GM21367 (cell line): ENCODE measurements at regions not wholly inside any gene's neighbourhood (a gene's known extent, or its start where the extent isn't known, plus 50 kb on each side); places are given as distances from the start of the nearest gene placed in this dataset.

Source experiments
- ATAC-seq: cut with Tn5 transposase; IDR thresholded peaks from one replicate; pipeline ENCODE4 v1.9.1; 2021; ENCODE audit not compliant: unreplicated experiment

DNA sequence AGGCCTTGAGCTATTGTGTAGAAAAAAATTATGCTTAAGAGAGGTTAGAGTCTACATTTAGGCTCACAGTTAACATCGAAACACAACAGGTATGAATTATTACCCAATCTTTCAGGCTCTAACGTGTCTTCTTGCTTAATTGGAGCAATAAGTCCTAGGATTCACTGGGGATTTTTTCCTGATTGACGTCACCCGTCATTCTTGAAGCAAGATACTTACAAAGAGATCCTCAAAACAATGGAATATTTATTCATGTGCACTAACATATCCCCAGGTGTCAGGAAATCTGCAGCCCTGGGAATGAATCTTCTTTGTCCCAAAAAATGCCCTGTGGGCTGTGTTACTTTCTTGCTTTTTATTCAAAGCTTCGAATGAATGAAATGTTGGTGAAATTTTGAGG, 413.5 kb downstream of the NFIB start:
- no peak for ATAC-seq

DNA sequence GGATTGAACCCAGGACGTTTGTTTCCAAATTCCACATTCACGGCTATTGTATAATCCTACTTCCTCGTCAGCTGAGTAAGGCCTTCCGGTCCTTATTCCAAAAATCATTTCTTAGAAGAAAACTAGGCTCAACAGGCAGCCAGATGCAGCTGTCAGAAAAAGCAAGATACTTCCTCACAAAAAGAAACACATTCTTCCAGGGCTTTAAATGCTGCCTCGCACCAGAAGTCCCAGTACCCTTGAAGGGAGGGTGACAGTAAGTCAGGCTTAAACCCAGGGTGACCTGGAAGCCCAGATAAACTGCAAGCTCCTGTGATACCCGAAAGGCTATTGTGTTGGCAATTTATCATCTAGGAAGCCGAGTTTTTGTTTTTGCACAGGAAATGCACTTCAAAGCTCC, 414.0 kb downstream of the NFIB start:
- no peak for ATAC-seq

DNA sequence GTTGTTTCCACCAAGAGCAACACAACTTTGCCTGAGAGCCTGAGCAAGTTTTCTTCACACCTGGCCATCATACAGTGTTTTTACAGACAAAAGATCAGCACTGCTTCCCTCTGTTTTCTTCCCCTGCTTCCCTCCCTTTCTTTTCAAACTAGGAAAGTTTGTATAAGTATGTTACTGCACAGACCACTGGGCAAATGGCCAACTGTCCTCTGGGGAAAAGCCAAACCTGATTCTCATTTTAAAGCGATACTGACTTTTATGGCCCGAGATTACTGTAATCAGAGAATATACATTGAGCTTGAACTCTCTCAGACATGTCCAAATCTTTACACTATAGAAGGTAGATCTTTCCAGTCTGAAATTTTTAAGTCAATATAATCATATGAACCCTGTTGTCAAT, 415.0 kb downstream of the NFIB start:
- no peak for ATAC-seq

DNA sequence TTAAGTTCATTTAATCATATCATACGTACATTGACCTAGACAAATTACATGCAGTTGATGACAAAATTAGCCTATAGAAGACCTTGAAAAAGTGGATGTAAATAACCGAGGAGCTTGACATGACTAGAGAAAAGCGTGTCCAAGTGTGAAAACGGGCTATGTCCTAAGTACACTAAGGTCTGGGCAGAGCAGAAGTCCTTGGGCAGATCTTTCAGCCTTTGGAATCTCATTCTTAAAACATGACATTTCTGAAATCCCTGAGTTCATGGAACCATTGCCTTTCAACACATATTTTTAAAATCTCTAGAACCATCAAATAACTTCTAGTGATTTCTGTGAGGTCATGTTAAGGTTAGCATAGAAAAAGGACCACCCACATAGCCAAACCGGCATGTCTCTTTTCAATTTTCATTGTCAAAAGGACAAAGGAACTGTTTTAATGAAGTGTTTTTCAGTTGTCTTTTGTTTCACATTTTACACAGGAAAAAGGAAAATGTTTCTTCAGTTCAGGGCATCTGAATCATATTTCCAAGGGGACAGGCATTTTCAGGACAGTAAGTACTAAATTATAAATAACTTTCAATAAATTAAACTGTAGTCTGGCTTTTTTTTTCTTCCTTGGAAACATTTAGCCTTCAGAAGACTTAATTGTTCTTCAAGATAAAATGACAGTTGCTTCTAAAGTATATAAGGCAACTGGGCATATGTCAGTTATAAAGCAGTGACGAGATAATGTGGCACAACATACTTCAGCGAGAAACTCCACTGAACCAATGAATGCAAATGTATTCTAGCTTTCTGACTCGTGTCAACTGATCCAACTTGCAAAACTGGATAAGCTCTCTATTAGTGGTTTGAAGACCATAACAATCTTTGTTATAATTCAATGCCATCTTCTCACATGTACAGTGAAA, 416.8 kb downstream of the NFIB start:
- no peak for ATAC-seq

DNA sequence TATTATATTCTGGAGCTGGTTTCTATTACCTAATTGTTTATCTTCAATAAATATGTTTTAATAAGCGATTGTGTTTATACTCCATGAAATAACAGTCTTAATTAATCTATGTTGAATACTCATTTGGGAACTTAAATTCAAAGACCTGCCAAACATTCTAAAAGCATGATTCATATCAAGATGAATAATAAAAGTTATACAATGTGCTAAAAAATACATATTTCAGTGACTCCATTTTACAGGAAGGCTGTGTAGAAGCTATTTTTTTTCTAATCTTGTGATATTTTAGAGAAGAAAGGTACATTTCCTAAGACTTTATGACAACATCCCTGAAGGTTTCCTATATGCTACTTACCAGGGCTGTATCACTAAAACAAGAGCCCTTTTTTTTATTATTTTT, 417.9 kb downstream of the NFIB start:
- ATAC-seq, result no peak

DNA sequence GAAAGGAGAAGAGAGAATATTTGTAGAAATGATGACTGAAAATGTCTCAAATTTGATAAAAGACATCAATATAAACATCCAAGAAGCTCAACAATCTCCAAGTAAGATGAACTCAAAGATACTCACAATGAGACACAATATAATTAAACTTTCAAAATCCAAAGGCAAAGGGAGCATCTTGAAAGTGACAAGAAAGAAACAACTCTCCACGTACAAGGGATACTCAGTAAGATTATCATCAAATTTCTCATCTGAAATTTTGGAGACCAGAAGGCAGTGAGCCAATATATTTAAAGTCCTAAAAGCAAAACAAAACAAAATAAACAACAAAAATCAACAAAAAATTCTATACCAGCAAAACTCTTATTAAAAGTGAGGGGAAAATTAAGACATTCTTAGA, 428.7 kb downstream of the NFIB start:
- no peak for ATAC-seq

DNA sequence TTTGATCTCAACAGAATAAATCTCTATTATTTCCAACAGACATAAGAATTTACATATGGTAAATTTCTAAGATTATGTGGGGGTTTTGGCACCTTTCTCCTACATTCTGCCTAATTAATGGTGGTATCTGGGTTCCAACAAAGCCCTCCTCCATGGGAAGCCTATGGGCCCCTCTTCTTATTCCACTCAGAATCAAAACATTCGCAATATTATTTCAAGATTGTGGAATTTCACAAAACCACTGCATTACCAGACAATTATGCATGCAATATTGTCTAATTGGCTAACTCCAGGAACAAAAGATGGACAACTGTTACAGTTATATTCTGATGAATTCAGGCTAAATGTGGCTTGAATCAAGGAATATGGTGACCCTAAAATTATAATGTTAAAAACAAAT, 434.0 kb downstream of the NFIB start:
- no peak for ATAC-seq

DNA sequence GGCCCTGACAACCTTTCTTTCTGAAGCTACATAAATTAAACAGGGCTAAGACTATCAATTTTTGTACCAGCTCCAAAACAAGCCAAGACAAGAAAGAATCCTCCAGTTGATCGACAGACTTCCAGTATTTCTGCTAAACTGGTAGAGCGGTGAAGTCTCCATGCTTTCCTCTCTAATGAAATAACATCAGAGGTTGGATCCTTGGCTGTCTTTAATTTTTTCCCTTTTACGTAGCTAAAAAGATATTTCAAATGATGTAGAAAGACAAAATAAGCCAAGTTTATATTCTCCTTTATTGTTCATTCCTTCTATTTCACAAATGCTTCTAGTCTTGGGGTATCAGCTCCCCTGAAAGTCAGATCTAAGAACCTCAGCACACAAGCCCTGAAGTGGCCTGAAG, 434.9 kb downstream of the NFIB start:
- ATAC-seq, result no peak

DNA sequence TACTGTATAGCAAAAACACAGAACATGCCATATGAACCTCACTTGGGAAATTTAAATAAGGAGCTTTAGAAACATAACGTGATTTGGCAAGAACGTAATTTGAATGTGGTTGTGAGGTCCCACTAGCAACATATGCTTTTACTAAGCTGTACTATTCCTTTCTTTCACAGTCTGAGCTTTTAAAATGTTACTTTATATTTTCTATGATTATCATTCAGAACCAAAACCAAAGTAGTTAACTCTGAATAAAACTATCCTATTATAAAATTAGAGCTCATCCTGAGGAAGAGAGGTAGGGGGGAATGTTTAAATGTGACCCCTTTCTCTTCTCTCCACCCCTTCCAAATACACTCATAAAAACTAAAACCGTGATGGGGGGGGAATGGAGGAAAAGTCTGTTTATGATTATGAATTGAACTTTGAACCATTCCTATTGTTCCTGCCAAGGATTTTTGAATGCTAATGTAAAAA, 435.7 kb downstream of the NFIB start:
- no peak for ATAC-seq

DNA sequence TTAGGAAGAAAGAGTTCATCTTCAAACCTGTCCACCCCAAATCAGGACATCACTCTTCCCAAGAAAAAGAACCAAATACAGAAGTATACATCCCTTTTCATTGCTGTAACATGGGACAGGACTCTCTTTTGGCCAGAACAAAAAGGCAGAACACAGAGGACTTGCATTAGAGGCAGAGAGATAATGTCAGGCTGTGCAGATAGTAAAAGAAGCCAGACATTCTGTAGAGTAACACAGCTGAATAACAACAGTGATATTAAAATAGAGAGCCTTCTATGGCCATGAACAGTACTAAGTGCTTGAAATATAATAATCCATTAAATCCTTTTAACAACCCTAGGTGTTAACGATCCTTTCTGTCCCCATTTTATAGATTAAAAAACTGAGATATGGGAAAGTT, 437.2 kb downstream of the NFIB start:
- ATAC-seq, result no peak

DNA sequence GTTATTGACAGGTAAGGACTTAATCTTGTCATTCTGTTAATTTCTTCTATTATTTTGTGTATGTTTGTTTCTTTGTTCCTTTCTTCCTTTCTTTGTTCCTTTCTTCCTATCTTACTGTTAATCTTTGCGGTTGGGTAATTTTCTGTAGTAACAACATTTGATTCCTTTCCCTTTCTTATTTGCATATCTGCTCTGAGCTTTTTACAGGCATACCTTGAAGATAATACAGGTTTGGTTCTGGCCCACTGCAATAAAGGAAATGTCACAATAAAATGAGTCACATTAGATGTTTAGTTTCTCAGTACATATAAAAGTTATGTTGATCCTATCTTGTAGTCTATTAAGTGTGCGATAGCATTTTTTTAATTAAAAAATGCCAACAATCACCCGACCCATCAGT, 440.7 kb downstream of the NFIB start:
- no peak for ATAC-seq

DNA sequence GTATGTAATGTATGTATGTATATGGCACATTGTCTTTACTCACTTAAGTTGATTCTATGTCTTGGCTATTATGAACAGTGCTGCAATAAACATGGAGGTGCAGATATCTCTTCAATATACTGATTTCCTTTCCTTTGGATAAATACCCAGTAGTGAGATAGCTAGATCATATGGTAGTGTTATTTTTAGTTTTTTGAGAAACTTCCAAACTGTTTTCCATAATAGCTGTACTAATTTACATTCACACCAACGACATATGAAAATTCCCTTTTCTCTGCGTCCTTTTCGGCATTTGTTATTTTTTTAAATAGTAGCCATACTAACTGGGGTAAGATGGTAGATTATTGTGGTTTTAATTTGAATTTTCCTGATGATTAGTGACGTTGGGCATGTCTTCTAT, 445.6 kb downstream of the NFIB start:
- ATAC-seq, result no peak

DNA sequence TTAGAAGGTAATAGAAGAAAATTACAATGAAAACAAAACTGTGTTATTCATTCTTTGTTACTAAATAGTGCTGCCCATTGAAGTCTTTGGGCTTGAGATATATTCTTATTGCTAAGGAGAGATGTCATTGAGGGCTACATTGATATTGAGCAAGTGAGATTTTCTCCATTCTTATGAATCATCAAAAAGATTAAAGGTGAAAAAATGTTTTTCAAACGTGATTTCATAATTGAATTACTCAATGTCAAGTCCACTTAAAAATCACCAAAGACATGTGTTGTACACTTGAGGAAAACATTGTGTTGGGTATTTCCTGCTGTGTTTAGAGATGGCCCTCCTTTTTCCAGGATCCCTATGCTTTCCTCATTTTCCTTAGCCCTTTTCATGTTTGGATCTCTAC, 448.1 kb downstream of the NFIB start:
- no peak for ATAC-seq

DNA sequence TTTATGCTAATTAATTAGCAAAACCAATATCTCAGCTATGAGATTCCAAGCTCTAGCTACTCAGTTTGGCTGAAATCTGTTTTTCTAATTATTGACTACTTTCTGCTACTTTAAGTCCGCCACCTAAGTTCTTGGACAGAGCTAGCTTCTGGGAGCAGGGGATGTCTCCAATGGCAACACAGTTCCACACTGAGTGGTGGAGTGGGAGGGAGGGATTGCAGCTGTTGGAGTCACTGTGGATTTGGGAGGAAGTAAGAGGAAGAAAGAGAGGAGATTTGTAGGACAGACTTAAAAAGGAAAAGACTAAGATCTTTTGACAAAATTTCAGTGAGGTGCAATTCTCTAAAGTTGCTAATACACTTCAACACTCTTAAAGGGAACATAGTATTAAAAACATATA, 450.8 kb downstream of the NFIB start:
- ATAC-seq, result no peak

DNA sequence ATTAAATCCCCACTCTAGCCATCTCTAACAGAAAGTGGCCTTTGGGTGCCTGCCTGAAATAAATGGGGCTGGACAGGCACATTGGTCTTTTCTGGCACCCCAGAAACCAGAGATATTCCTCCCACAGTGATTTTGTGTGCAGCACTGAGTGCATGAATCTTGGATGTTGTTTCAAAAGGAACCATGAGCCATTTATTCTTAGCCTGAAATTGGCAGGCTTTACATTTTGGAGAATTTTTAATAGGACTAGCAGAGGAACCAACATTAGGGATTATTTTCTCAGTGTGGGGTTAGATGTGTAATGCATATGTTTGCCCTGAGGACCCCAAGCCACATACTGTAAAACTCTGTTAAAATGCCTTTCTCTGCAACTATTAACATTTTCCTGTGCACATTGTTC, 451.3 kb downstream of the NFIB start:
- ATAC-seq, result no peak

DNA sequence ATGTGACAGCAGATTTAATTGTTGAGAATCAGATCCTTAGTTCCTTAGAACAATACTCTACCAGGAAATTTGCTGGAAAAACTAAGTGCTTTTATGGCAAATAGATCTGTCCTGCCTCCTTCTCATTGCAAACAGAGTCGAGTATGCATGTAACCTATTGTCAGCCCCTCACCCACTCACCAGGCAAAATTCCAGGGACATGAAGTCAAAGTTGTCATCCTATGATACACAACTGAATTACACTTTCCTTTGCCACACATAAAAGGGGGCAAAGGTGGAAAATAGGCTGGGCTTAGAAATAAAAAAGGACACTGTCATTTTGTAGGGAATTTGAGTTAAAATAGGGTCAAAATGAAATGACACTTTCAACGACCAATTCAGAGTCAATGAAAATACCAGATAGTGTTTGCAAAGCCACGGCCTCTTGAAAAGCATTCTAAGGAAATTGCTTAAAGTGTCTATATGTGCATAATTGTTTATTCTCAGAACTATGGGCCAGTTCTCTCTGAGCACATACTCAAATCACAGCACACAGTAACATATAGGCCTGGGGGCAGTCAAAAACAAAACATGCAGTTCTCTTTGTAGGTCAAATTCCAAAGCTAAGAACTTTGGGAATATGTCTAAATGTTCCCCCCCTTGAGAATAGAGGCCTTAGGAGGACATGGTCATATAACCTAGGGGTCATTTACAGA, 452.8 kb downstream of the NFIB start:
- ATAC-seq, result no peak

DNA sequence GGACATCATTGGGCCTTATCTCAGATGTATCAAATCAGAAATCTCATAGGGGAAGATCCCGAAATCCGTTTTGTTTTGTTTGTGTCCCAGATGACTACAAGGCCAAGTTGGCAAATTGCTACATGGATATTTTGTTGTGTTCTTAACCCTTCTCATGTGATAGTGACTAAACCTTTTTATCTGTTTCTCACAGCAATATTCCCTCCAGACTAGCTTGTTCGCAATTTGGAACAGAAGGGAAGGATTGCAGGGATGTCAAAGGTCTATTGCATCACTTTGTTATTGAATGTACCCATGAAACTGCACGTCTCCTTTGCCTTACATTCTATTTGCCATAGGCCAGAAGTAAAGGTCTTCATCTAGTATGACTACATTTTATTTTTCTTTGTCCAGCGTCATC, 453.9 kb downstream of the NFIB start:
- ATAC-seq, result no peak

DNA sequence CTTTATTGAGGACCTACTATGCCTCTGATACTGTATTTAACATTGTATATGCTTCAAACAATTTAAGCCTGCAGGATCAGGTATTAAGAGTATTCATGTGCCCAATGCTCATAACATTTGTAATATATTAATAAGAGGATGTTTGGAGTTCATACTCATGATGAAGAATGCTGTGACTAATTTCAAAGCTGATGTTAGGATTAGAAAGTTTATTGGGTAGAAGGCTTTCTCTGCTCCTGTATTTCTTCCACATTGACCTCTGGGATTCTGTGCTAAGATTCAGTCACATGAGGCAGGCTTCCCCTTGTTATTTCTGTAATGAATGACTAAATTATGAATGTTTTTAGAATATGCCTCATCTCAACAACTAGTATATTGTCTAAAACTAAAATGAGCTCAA, 456.4 kb downstream of the NFIB start:
- ATAC-seq, result no peak

DNA sequence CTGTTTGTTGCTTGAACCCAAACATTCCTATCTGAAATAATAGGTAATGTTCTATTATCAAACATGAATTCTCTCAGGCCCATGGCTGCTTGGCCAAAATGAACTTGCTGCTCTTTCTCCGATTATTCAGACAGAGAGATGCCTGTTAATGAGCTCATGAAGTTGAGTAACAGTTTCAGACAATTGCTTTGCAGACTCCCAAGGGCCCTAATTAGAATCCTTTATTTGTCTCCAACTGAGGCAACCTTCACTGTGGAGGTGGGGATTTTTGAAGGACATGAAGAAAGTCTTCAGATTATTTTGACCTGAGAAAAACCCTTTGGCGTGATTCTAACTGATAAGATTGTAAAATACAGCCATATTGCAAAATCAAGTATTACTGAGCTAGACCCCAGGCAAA, 466.7 kb downstream of the NFIB start:
- no peak for ATAC-seq

DNA sequence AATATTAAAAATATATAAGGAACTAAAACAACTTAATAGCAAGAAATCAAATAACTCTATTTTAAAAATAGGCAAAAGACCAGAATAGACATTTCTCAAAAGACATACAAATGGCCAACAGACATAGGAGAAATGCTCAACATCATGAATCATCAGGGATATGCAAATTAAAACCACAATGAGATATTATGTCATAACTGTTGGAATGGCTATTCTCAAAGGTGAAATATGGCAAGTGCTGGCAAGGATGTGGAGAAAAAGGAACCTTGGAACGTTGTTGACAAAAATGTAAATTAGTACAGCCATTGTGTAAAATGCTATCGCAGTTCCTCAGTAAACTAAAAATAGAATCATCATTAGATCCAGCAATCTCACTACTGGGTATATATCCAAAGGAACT, 468.5 kb downstream of the NFIB start:
- ATAC-seq, result no peak

DNA sequence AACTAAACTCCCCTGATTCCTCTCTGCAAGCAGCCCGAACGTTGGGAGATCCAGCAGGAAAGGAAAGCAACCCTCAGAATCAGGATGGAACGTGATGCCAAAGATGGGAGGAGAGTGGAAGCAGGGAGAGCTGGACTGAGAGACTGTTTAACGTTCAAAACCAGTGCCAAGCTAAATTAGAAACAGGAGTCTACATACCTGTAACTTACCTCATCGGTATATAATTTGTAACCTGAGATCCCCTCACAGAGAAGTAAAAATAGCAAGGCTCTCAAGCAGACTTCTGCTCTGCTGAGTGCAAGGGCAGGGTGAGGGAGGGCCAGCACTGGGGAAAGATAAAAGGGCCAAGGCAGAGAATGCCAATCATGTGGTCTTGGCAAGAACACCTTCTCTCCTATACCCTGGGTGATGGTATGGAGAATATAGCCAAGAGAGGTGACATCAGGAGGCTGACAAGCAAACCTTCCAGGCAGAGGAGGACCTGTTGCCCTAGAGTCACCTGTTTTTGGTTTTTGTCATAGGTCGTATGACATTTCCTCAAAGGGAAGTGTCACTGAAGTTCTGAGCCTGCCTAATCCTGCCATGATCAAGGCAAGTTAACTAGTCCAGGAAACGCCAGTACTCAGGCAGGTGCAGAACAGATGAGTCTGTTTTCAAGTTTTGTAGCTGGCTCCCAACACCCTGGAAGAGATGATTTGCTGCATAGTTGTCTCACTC, 472.0 kb downstream of the NFIB start:
- no peak for ATAC-seq

DNA sequence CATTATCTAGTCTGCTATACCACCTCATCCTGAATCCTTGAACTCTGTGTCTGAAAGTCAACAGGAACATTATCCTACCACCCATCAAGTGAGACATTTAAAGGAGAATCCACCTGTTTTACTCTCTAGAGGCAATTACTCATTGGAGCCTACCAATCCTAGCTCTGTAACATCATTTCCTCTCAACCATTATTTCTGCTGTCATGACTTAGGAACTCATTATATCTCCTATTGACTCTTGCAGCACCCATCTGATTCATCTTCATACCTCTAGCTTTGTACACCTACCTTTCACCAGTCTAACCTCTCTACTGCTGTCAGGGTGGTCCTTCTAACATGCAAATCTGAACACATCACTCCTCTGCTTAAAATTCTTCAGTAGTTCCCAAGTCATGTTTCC, 481.5 kb downstream of the NFIB start:
- no peak for ATAC-seq
